ENCODE measurements at regions not wholly inside any gene's neighbourhood (a gene's known extent, or its start where the extent isn't known, plus 50 kb on each side); places are given as distances from the start of the nearest gene placed in this dataset.

GRCh38 chr15:39188930-39189329 lies 391.9 kb upstream of the THBS1 start:
- WGBS, 2 experiments (ENCODE audit: low coverage in 1 of 2, low lambda C conversion rate in 2 of 2, missing lambda C conversion rate in 2 of 2), result 25 to 31% methylated on average over 3 of the region's 3 CpGs
- no peaks in the 10 kb centered on the region for H4K20me1 ChIP-seq (ENCODE audit: insufficient read depth)
- DNase-seq, result peak; percentile 92
- peak overlapping the region; percentile 70 for H3K27ac ChIP-seq
- H3K4me3 ChIP-seq, result no peak overlapping the region
- peaks cover 76% of the 10 kb centered on the region for H3K4me1 ChIP-seq (ENCODE audit: insufficient read depth)
- H3K9me2 ChIP-seq (ENCODE audit: insufficient read depth), result no peaks in the 10 kb centered on the region
- in situ Hi-C loops (cut with MboI), result no loop called here
- peaks cover 28% of the 10 kb centered on the region for H3K79me2 ChIP-seq (ENCODE audit: insufficient read depth)
- no peak overlapping the region for H3K4me2 ChIP-seq (ENCODE audit: unreplicated experiment)
- H2AFZ ChIP-seq, result no peak overlapping the region
- no peaks in the 10 kb centered on the region for H3K27me3 ChIP-seq (replicated peaks; ENCODE audit: insufficient read depth)
- H3F3A ChIP-seq (ENCODE audit: insufficient read depth), result peaks cover 85% of the 10 kb centered on the region
- no peaks in the 10 kb centered on the region for H3K36me3 ChIP-seq (ENCODE audit: low read depth)
- H3K9ac ChIP-seq, result peak overlapping the region; percentile 31; the same call in 1 of the 2 replicates
- no peak for TF ChIP-seq EZH2phosphoT487 (IDR thresholded peaks at IDR 0.05; ENCODE audit: insufficient read depth, low read depth)
- TF ChIP-seq EZH2 (IDR thresholded peaks at IDR 0.05; ENCODE audit: insufficient read depth, poor library complexity, severe bottlenecking), result no peak
- no peaks in the 10 kb centered on the region for H3K9me3 ChIP-seq (ENCODE audit: low read depth)

GRCh38 chr15:39191871-39192291 lies 389.0 kb upstream of the THBS1 start:
- H2AFZ ChIP-seq, result no peak overlapping the region
- H3K36me3 ChIP-seq (ENCODE audit: low read depth), result no peaks in the 10 kb centered on the region
- H4K20me1 ChIP-seq (ENCODE audit: insufficient read depth), result no peaks in the 10 kb centered on the region
- no peaks in the 10 kb centered on the region for H3K9me3 ChIP-seq (ENCODE audit: low read depth)
- H3K9ac ChIP-seq, result peak overlapping the region; percentile 39
- peaks cover 91% of the 10 kb centered on the region for H3K4me1 ChIP-seq (ENCODE audit: insufficient read depth)
- no peak overlapping the region for H3K4me3 ChIP-seq
- DNase-seq, result peak; percentile 66
- TF ChIP-seq EZH2 (IDR thresholded peaks at IDR 0.05; ENCODE audit: insufficient read depth, poor library complexity, severe bottlenecking), result no peak
- no peak for TF ChIP-seq EZH2phosphoT487 (IDR thresholded peaks at IDR 0.05; ENCODE audit: insufficient read depth, low read depth)
- peak overlapping the region; percentile 70 for H3K27ac ChIP-seq
- no peaks in the 10 kb centered on the region for H3K9me2 ChIP-seq (ENCODE audit: insufficient read depth)
- H3K79me2 ChIP-seq (ENCODE audit: insufficient read depth), result peaks cover 26% of the 10 kb centered on the region; the same call in 1 of the 2 replicates
- H3K4me2 ChIP-seq (ENCODE audit: unreplicated experiment), result peak overlapping the region; percentile 41
- no peaks in the 10 kb centered on the region for H3K27me3 ChIP-seq (replicated peaks; ENCODE audit: insufficient read depth)
- in situ Hi-C loops (cut with MboI), result no loop called here
- H3F3A ChIP-seq (ENCODE audit: insufficient read depth), result peaks cover 89% of the 10 kb centered on the region

GRCh38 chr15:39192351-39192750 lies 388.5 kb upstream of the THBS1 start:
- Histone ChIP-seq H3K79me2 (ENCODE audit: insufficient read depth) (peaks cover 25% of the 10 kb centered on the region; the same call in 1 of the 2 replicates), H4K20me1 (ENCODE audit: insufficient read depth) (no peaks in the 10 kb centered on the region), H3K9me3 (ENCODE audit: low read depth) (no peaks in the 10 kb centered on the region), H3K27me3 (replicated peaks; ENCODE audit: insufficient read depth) (no peaks in the 10 kb centered on the region), H3K4me3 (0 out of 2 replicates have a peak overlapping the region, but pooled peaks have one; percentile 3), H3K36me3 (ENCODE audit: low read depth) (no peaks in the 10 kb centered on the region), H3K4me2 (ENCODE audit: unreplicated experiment) (peak overlapping the region; percentile 41), H3F3A (ENCODE audit: insufficient read depth) (peaks cover 91% of the 10 kb centered on the region), H3K9me2 (ENCODE audit: insufficient read depth) (no peaks in the 10 kb centered on the region), H2AFZ (no peak overlapping the region), H3K27ac (peak overlapping the region; percentile 70), H3K9ac (peak overlapping the region; percentile 39), H3K4me1 (ENCODE audit: insufficient read depth) (peaks cover 91% of the 10 kb centered on the region)
- in situ Hi-C loops (cut with MboI), result no loop called here
- 44 to 50% methylated on average over 3 of the region's 3 CpGs for WGBS, 2 experiments (ENCODE audit: low coverage in 1 of 2, low lambda C conversion rate in 2 of 2, missing lambda C conversion rate in 2 of 2)
- DNase-seq, result no peak
- TF ChIP-seq EZH2 (IDR thresholded peaks at IDR 0.05; ENCODE audit: insufficient read depth, poor library complexity, severe bottlenecking) (no peak), EZH2phosphoT487 (IDR thresholded peaks at IDR 0.05; ENCODE audit: insufficient read depth, low read depth) (no peak)

DNA sequence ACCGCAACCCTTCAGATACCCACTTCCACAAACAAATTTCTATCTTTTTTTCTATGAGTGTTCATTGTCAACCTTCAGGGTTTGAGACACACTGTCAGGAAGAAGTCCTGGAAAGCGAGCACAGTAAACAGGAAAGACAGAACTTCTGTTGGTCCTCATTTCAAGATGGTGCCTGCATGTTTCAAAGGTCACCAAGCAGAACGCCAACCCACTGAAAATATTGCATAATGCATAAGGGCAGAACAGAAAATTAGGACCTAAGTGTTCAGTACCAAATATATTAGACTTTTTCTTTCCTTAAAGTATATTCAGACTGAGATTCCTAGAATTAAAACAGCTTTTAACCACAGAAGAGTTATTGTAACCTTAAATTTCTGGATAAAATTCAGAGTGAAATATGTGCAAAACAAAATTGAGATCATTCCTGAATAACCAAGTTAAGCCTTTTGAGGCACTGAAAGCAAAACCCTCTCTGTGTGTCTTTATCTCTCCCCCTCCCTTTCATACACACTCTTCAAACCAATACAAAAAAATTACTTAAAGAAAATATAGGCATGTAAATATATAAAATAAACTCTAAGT lies 387.8 kb upstream of the THBS1 start:
- TF ChIP-seq EZH2phosphoT487 (IDR thresholded peaks at IDR 0.05; ENCODE audit: insufficient read depth, low read depth) (no peak), EZH2 (IDR thresholded peaks at IDR 0.05; ENCODE audit: insufficient read depth, poor library complexity, severe bottlenecking) (no peak)
- H3K4me2 ChIP-seq (ENCODE audit: unreplicated experiment), result peak overlapping the region; percentile 41
- no peaks in the 10 kb centered on the region for H3K9me2 ChIP-seq (ENCODE audit: insufficient read depth)
- no peaks in the 10 kb centered on the region for H4K20me1 ChIP-seq (ENCODE audit: insufficient read depth)
- 82 to 95% methylated on average over 3 of the region's 3 CpGs for WGBS, 2 experiments (ENCODE audit: low coverage in 1 of 2, low lambda C conversion rate in 2 of 2, missing lambda C conversion rate in 2 of 2)
- 0 out of 2 replicates have a peak overlapping the region, but pooled peaks have one; percentile 16 for H3K4me3 ChIP-seq
- H3K36me3 ChIP-seq (ENCODE audit: low read depth), result no peaks in the 10 kb centered on the region
- H3K27me3 ChIP-seq (replicated peaks; ENCODE audit: insufficient read depth), result no peaks in the 10 kb centered on the region
- peaks cover 84% of the 10 kb centered on the region for H3K4me1 ChIP-seq (ENCODE audit: insufficient read depth)
- no peak for DNase-seq
- peak overlapping the region; percentile 41 for H3K9ac ChIP-seq
- no peaks in the 10 kb centered on the region for H3K9me3 ChIP-seq (ENCODE audit: low read depth)
- peaks cover 18% of the 10 kb centered on the region; the same call in 1 of the 2 replicates for H3K79me2 ChIP-seq (ENCODE audit: insufficient read depth)
- peaks cover 91% of the 10 kb centered on the region for H3F3A ChIP-seq (ENCODE audit: insufficient read depth)
- no peak overlapping the region for H2AFZ ChIP-seq
- peak overlapping the region; percentile 70 for H3K27ac ChIP-seq
- in situ Hi-C loops (cut with MboI), result no loop called here
